Posterior cingulate gyrus (tissue), 11 donors: ENCODE measurements at regions not wholly inside any gene's neighbourhood (a gene's known extent, or its start where the extent isn't known, plus 50 kb on each side); places are given as distances from the start of the nearest gene placed in this dataset.

Source experiments
- DNase-seq, 10 donors: peaks; one replicate each; pipeline versions ENCODE4 v3.0.0 to v3.0.0-alpha.2; 2020 to 2021; ENCODE audit warnings: mixed read lengths in 3 of 10
- intact Hi-C: fragments of 100-400 bp; cut with DNase I; formaldehyde crosslinking; loops from one replicate; pipeline ENCODE4 v1.15.1; 2023

- DNase-seq = no peak
- intact Hi-C loops = no loop called here
Observed at GRCh38 chr16:6059671-6060070, 962.1 kb upstream of the EEF2KMT start.

GRCh38 chr16:6057821-6058220, 960.2 kb upstream of the EEF2KMT start:
- no peak for DNase-seq
- intact Hi-C loops = no loop called here

GRCh38 chr16:6048017-6048416, 950.4 kb upstream of the EEF2KMT start:
- no peak for DNase-seq
- intact Hi-C loops = no loop called here

GRCh38 chr16:6047325-6047724, 949.7 kb upstream of the EEF2KMT start:
- intact Hi-C loops = no loop called here
- DNase-seq = peak in 4 of 10 donors; percentile 20 to 86 (median 53)

GRCh38 chr16:6038941-6039645, 941.5 kb upstream of the EEF2KMT start:
- no peak for DNase-seq
- intact Hi-C loops = loop anchor here (10.0 kb wide), 1 partner anchor 606 kb away; no protein-coding TSS in a partner anchor

- DNase-seq = no peak
- intact Hi-C loops = loop anchor here (10.0 kb wide), 1 partner anchor 610 kb away; no protein-coding TSS in a partner anchor
Observed at GRCh38 chr16:6035161-6035560, 937.6 kb upstream of the EEF2KMT start.

GRCh38 chr16:6034511-6034910, 936.9 kb upstream of the EEF2KMT start:
- intact Hi-C loops = loop anchor here (10.0 kb wide), 1 partner anchor 610 kb away; no protein-coding TSS in a partner anchor
- DNase-seq = no peak

GRCh38 chr16:6032438-6032837, 934.8 kb upstream of the EEF2KMT start:
- no peak for DNase-seq

GRCh38 chr16:6031567-6031966, 934.0 kb upstream of the EEF2KMT start:
- DNase-seq = no peak
- intact Hi-C loops = loop anchor here (10.0 kb wide), 1 partner anchor 613 kb away; no protein-coding TSS in a partner anchor

More at GRCh38 chr16:6032438-6032837, 934.8 kb upstream of the EEF2KMT start:
- intact Hi-C loops = loop anchor here (10.0 kb wide), 1 partner anchor 612 kb away; no protein-coding TSS in a partner anchor

- intact Hi-C loops = loop anchor here (10.0 kb wide), 1 partner anchor 614 kb away; no protein-coding TSS in a partner anchor
- no peak for DNase-seq
Observed at GRCh38 chr16:6031102-6031501, 933.5 kb upstream of the EEF2KMT start.

GRCh38 chr16:6027733-6028132, 930.1 kb upstream of the EEF2KMT start:
- no peak for DNase-seq
- intact Hi-C loops = no loop called here

GRCh38 chr16:6023449-6023848, 925.9 kb upstream of the EEF2KMT start:
- no peak for DNase-seq
- intact Hi-C loops = no loop called here

- no peak for DNase-seq
- intact Hi-C loops = no loop called here
Observed at GRCh38 chr16:6021276-6021943, 923.8 kb upstream of the EEF2KMT start.

- intact Hi-C loops = no loop called here
- peak in 5 of 10 donors; percentile 17 to 88 (median 78) for DNase-seq
Observed at GRCh38 chr16:6020162-6020985, 922.8 kb upstream of the EEF2KMT start.

GRCh38 chr16:6019490-6019991, 921.9 kb upstream of the EEF2KMT start:
- DNase-seq = peak in 6 of 10 donors; percentile 26 to 86 (median 58)
- intact Hi-C loops = no loop called here

- intact Hi-C loops = no loop called here
Observed at GRCh38 chr16:6018848-6019489, 921.4 kb upstream of the EEF2KMT start.

GRCh38 chr16:6016530-6017184, 919.1 kb upstream of the EEF2KMT start:
- no peak for DNase-seq
- intact Hi-C loops = no loop called here

More at GRCh38 chr16:6018848-6019489, 921.4 kb upstream of the EEF2KMT start:
- DNase-seq = peak in 6 of 10 donors; percentile 32 to 90 (median 60)

- DNase-seq = no peak
- intact Hi-C loops = no loop called here
Observed at GRCh38 chr16:6012716-6013115, 915.1 kb upstream of the EEF2KMT start.

GRCh38 chr16:6009151-6009550, 911.6 kb upstream of the EEF2KMT start:
- DNase-seq = no peak
- intact Hi-C loops = no loop called here
